Keratinocyte (primary cell): ENCODE measurements at regions not wholly inside any gene's neighbourhood (a gene's known extent, or its start where the extent isn't known, plus 50 kb on each side); places are given as distances from the start of the nearest gene placed in this dataset.
"Not testable (repeated sequence)": the region's sequence is repeated elsewhere in the genome, so short reads cannot be mapped to it uniquely, and the experiment has no call there.

Experiments used
- DNase-seq: peaks from one replicate; pipeline ENCODE4 v3.0.0-alpha.2; 2011; ENCODE audit warnings: low read depth, missing footprints, low spot score
- FAIRE-seq: peaks from 2 replicates; lab custom pipeline; 2011; peaks lifted over from hg19 to GRCh38; lab: Jason Lieb, UNC
- H2AFZ ChIP-seq: 2 replicates; pipeline ENCODE4 v1.6.0; 2012; ENCODE audit warnings: low read length, control low read depth, inconsistent platforms; ENCODE audit not compliant: control insufficient read depth
- H3K27ac ChIP-seq: 2 replicates; pipeline ENCODE4 v1.5.1; 2011; ENCODE audit warnings: low read length; ENCODE audit not compliant: control insufficient read depth, insufficient read depth
- H3K27me3 ChIP-seq: 3 replicates; pipeline ENCODE4 v1.6.0; 2011; ENCODE audit warnings: low read length; ENCODE audit not compliant: control insufficient read depth, insufficient read depth; ENCODE audit errors: extremely low read depth
- H3K36me3 ChIP-seq, 2 experiments: 2 replicates in 1 of 2; 3 replicates in 1 of 2; pipeline ENCODE4 v1.5.1; 2011; ENCODE audit warnings: low read length in 2 of 2, mild to moderate bottlenecking in 1 of 2; ENCODE audit not compliant: control insufficient read depth in 2 of 2, insufficient read depth in 2 of 2; ENCODE audit errors: extremely low read depth in 1 of 2
- H3K4me1 ChIP-seq: 3 replicates; pipeline ENCODE4 v1.5.1; 2011; ENCODE audit warnings: low read length; ENCODE audit not compliant: control insufficient read depth, insufficient read depth; ENCODE audit errors: extremely low read depth
- H3K4me2 ChIP-seq: 3 replicates; pipeline ENCODE4 v1.6.0; 2011; ENCODE audit warnings: low read depth, low read length; ENCODE audit not compliant: control insufficient read depth, insufficient read depth; ENCODE audit errors: extremely low read depth
- H3K4me3 ChIP-seq, 3 experiments: fragments of 200-600 bp in 1 of 3; sonication (generic) in 1 of 3; 2 replicates in 2 of 3; 3 replicates in 1 of 3; pipeline ENCODE4 v1.5.1; 2011 to 2016; ENCODE audit warnings: low read length in 3 of 3, mild to moderate bottlenecking in 3 of 3, control low read depth in 2 of 3, inconsistent platforms in 1 of 3, low read depth in 1 of 3, mixed read lengths in 1 of 3, mixed run types in 1 of 3, moderate library complexity in 1 of 3; ENCODE audit not compliant: control insufficient read depth in 2 of 3, insufficient read depth in 2 of 3; ENCODE audit errors: extremely low read depth in 1 of 3
- H3K79me2 ChIP-seq: 2 replicates; pipeline ENCODE4 v1.6.0; 2012; ENCODE audit warnings: low read length; ENCODE audit not compliant: control insufficient read depth, insufficient read depth
- H3K9ac ChIP-seq: 3 replicates; pipeline ENCODE4 v1.6.0; 2011; ENCODE audit warnings: low read length; ENCODE audit not compliant: control insufficient read depth, insufficient read depth; ENCODE audit errors: extremely low read depth
- H3K9me1 ChIP-seq: 3 replicates; pipeline ENCODE4 v1.6.0; 2011; ENCODE audit warnings: low read length; ENCODE audit not compliant: control insufficient read depth, insufficient read depth; ENCODE audit errors: extremely low read depth
- H3K9me3 ChIP-seq: 2 replicates; pipeline ENCODE4 v1.5.1; 2012; ENCODE audit warnings: low read depth, low read length; ENCODE audit not compliant: control insufficient read depth
- H4K20me1 ChIP-seq: 3 replicates; pipeline ENCODE4 v1.6.0; 2011; ENCODE audit warnings: low read length; ENCODE audit not compliant: control insufficient read depth, insufficient read depth; ENCODE audit errors: extremely low read depth
- EZH2 ChIP-seq: IDR thresholded peaks from one replicate; pipeline ENCODE4 v1.6.1; 2012; ENCODE audit warnings: inconsistent platforms, mild to moderate bottlenecking, low read length, moderate library complexity
- dilution Hi-C: fragments of 300-500 bp; cut with MboI; formaldehyde crosslinking; loops from one replicate; pipeline ENCODE4 v1.7.0; 2020; ENCODE audit warnings: low sequenced_read_pairs; ENCODE audit not compliant: extremely low pct_ligation_motif_present
- TF ChIP-seq, protein P1 (sequence below), 3 experiments: IDR thresholded peaks in 1 of 3; conservative IDR thresholded peaks in 1 of 3; optimal IDR thresholded peaks in 1 of 3; 2 replicates in 2 of 3; 3 replicates in 1 of 3; pipeline versions ENCODE3 to v1.5.1; 2011; ENCODE audit warnings: low read length in 3 of 3, mild to moderate bottlenecking in 3 of 3, moderate library complexity in 2 of 3, control low read depth in 1 of 3, inconsistent platforms in 1 of 3; ENCODE audit not compliant: insufficient read depth in 2 of 3; ENCODE audit errors: extremely low read depth in 1 of 3

DNA sequence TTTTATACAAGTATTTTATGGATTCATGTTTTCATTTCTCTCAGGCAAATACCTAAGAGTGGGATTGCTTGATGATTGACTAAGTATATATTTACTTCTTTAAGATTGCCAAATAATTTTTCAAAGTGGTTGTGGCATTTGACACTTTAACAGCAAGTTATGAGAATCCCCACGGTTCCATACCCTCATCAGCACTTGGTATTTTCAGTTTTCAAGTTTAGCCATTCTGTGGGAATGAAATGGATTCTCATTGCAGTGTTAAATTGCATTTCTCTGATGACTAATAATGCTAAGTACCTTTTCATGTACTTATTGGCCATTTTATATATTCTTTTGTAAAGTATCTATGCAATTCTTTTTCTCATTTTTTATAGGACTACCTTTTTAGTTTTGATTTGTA is 301.5 kb upstream of the DIO3 start:
- peaks cover 2% of the 10 kb centered on the region for H3K9me3 ChIP-seq
- H3K36me3 ChIP-seq = no peaks in the 10 kb centered on the region
- no peak for DNase-seq
- H3K9me1 ChIP-seq = no peaks in the 10 kb centered on the region
- no peak overlapping the region for H3K9ac ChIP-seq
- TF ChIP-seq, protein P1, sequence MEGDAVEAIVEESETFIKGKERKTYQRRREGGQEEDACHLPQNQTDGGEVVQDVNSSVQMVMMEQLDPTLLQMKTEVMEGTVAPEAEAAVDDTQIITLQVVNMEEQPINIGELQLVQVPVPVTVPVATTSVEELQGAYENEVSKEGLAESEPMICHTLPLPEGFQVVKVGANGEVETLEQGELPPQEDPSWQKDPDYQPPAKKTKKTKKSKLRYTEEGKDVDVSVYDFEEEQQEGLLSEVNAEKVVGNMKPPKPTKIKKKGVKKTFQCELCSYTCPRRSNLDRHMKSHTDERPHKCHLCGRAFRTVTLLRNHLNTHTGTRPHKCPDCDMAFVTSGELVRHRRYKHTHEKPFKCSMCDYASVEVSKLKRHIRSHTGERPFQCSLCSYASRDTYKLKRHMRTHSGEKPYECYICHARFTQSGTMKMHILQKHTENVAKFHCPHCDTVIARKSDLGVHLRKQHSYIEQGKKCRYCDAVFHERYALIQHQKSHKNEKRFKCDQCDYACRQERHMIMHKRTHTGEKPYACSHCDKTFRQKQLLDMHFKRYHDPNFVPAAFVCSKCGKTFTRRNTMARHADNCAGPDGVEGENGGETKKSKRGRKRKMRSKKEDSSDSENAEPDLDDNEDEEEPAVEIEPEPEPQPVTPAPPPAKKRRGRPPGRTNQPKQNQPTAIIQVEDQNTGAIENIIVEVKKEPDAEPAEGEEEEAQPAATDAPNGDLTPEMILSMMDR (optimal IDR thresholded peaks at IDR 0.05 in 1 of 3, IDR thresholded peaks at IDR 0.05 in 1 of 3, conservative IDR thresholded peaks at IDR 0.05 in 1 of 3; ENCODE audit: extremely low read depth in 1 of 3, insufficient read depth in 2 of 3, low read length in 3 of 3) = no peak
- TF ChIP-seq EZH2 = no peak
- no peak overlapping the region for H3K27ac ChIP-seq
- no peak overlapping the region for H3K4me2 ChIP-seq
- H2AFZ ChIP-seq = no peak overlapping the region
- H4K20me1 ChIP-seq = no peaks in the 10 kb centered on the region
- H3K79me2 ChIP-seq = no peaks in the 10 kb centered on the region
- no peak for FAIRE-seq
- dilution Hi-C loops = no loop called here
- no peaks in the 10 kb centered on the region for H3K4me1 ChIP-seq
- H3K4me3 ChIP-seq = no peak overlapping the region
- H3K27me3 ChIP-seq = no peaks in the 10 kb centered on the region

DNA sequence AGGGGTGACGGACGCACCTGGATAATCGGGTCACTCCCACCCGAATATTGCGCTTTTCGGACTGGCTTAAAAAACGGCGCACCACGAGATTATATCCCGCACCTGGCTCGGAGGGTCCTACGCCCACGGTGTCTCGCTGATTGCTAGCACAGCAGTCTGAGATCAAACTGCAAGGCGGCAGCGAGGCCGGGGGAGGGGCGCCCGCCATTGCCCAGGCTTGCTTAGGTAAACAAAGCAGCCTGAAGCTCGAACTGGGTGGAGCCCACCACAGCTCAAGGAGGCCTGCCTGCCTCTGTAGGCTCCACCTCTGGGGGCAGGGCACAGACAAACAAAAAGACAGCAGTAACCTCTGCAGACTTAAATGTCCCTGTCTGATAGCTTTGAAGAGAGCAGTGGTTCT is 294.9 kb upstream of the DIO3 start:
- H3K4me2 ChIP-seq, H3K27me3 ChIP-seq, H3K79me2 ChIP-seq, H3K27ac ChIP-seq, H3K9ac ChIP-seq, H2AFZ ChIP-seq, H3K4me1 ChIP-seq, H4K20me1 ChIP-seq, H3K9me1 ChIP-seq, FAIRE-seq, H3K4me3 ChIP-seq, dilution Hi-C loops, DNase-seq, H3K9me3 ChIP-seq, H3K36me3 ChIP-seq: not testable (repeated sequence)

GRCh38 chr14:101273091-101273490 is 288.2 kb upstream of the DIO3 start:
- Histone ChIP-seq H3K27ac (no peak overlapping the region), H3K9ac (no peak overlapping the region), H3K4me3 (no peak overlapping the region), H4K20me1 (no peaks in the 10 kb centered on the region), H3K9me3 (no peaks in the 10 kb centered on the region), H3K27me3 (no peaks in the 10 kb centered on the region), H3K79me2 (no peaks in the 10 kb centered on the region), H3K4me1 (no peaks in the 10 kb centered on the region), H3K36me3 (no peaks in the 10 kb centered on the region), H3K9me1 (no peaks in the 10 kb centered on the region), H2AFZ (no peak overlapping the region), H3K4me2 (no peak overlapping the region)
- FAIRE-seq = no peak
- no peak for TF ChIP-seq EZH2
- TF ChIP-seq, protein P1 (optimal IDR thresholded peaks at IDR 0.05 in 1 of 3, IDR thresholded peaks at IDR 0.05 in 1 of 3, conservative IDR thresholded peaks at IDR 0.05 in 1 of 3; ENCODE audit: extremely low read depth in 1 of 3, insufficient read depth in 2 of 3, low read length in 3 of 3) = no peak
- dilution Hi-C loops = no loop called here
- no peak for DNase-seq
